Upper lobe of right lung (tissue), 1 donor: ENCODE measurements at regions not wholly inside any gene's neighbourhood (a gene's known extent, or its start where the extent isn't known, plus 50 kb on each side); places are given as distances from the start of the nearest gene placed in this dataset.

Experiments used
- ATAC-seq: fragments of 200-7000 bp; cut with Tn5 transposase; one replicate; pipeline ENCODE4 v1.9.1; 2020; ENCODE audit warnings: mild to moderate bottlenecking, moderate library complexity
- DNase-seq: peaks from one replicate; pipeline ENCODE4 v3.0.0-alpha.2; 2020
- H3K27ac ChIP-seq: fragments of 200-600 bp; one replicate; pipeline ENCODE4 v1.8.0; 2022
- H3K27me3 ChIP-seq: fragments of 200-600 bp; one replicate; pipeline ENCODE4 v1.8.0; 2022; ENCODE audit warnings: mild to moderate bottlenecking
- H3K36me3 ChIP-seq: fragments of 200-600 bp; one replicate; pipeline ENCODE4 v1.8.0; 2022
- H3K4me1 ChIP-seq: fragments of 200-600 bp; one replicate; pipeline ENCODE4 v1.8.0; 2022
- H3K4me3 ChIP-seq: fragments of 200-600 bp; one replicate; pipeline ENCODE4 v1.8.0; 2022; ENCODE audit warnings: mild to moderate bottlenecking
- H3K9me3 ChIP-seq: fragments of 200-600 bp; one replicate; pipeline ENCODE4 v1.8.0; 2022
- CTCF ChIP-seq: fragments of 200-600 bp; IDR thresholded peaks from one replicate; pipeline ENCODE4 v1.8.0; 2022; ENCODE audit warnings: antibody characterized with exemption
- intact Hi-C: fragments of 100-400 bp; cut with DNase I; formaldehyde crosslinking; loops from one replicate; pipeline ENCODE4 v1.11.0; 2022
- donor health status: DM: no; HTN: yes; CAD: no; lungs with severe emphysema.

GRCh38 chr12:107565551-107565950 is 120.0 kb upstream of the PWP1 start:
- no peak for ATAC-seq
- no peak for TF ChIP-seq CTCF
- Histone ChIP-seq H3K4me1 (no peaks in the 10 kb centered on the region), H3K27ac (no peak overlapping the region), H3K27me3 (no peaks in the 10 kb centered on the region), H3K9me3 (no peaks in the 10 kb centered on the region), H3K4me3 (no peak overlapping the region), H3K36me3 (no peaks in the 10 kb centered on the region)
- intact Hi-C loops, result no loop called here
- no peak for DNase-seq

- no peaks in the 10 kb centered on the region for H3K27me3 ChIP-seq
- intact Hi-C loops, result no loop called here
- no peaks in the 10 kb centered on the region for H3K4me1 ChIP-seq
- no peak overlapping the region for H3K27ac ChIP-seq
- H3K4me3 ChIP-seq, result no peak overlapping the region
- H3K36me3 ChIP-seq, result no peaks in the 10 kb centered on the region
- DNase-seq (no peak), ATAC-seq (no peak)
- H3K9me3 ChIP-seq, result no peaks in the 10 kb centered on the region
- TF ChIP-seq CTCF, result no peak
These were observed 117.6 kb upstream of the PWP1 start for GRCh38 chr12:107567876-107568619.

DNA sequence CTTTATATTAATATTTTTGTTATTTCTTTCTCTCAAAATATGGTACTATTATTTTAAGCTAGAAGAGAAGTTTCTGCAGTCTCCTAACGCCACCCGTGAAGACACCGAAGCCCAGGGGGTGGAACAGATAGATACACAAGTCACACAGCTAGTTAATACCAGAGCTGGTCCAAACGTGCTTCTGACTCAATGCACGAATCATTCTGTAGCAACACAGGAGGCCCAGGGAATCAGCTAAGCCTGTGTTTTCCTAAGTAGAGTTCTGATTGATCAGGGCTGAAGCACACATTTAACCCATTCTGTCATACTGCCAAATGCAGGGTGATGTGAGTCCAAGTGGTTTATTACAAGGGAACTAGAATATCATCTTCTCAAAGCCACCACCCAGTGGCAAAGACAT is 116.9 kb upstream of the PWP1 start:
- ATAC-seq (no peak), DNase-seq (no peak)
- H3K27ac ChIP-seq, result no peak overlapping the region
- no peaks in the 10 kb centered on the region for H3K4me1 ChIP-seq
- H3K4me3 ChIP-seq, result no peak overlapping the region
- no peaks in the 10 kb centered on the region for H3K27me3 ChIP-seq
- TF ChIP-seq CTCF, result no peak
- no peaks in the 10 kb centered on the region for H3K9me3 ChIP-seq
- H3K36me3 ChIP-seq, result no peaks in the 10 kb centered on the region
- intact Hi-C loops, result no loop called here

- intact Hi-C loops, result no loop called here
- no peak for TF ChIP-seq CTCF
- Histone ChIP-seq H3K4me3 (no peak overlapping the region), H3K27ac (no peak overlapping the region), H3K27me3 (no peaks in the 10 kb centered on the region), H3K36me3 (no peaks in the 10 kb centered on the region), H3K4me1 (no peaks in the 10 kb centered on the region), H3K9me3 (no peaks in the 10 kb centered on the region)
- no peak for DNase-seq
- no peak for ATAC-seq
These were observed 114.9 kb upstream of the PWP1 start for GRCh38 chr12:107570721-107571120.

DNA sequence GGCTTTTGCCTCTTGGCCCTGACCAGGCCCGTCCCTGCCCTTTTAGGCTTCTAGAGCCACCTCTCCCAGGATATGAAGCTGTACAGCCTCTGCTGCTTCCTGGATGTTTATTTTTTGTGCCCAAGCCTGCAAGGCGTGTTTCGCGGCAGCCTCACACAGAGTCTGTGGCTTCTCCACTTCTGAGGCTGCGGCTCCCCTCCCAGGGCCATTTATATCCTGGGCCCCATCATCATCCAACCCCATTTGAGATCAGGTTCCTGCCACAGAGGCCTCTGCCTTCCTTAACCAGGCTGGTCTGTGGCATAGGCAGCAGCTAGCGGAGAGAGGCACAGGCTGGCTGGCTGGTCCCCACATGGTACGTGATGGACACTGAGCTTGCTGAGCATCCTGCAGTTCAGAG is 114.1 kb upstream of the PWP1 start:
- no peaks in the 10 kb centered on the region for H3K36me3 ChIP-seq
- ATAC-seq (no peak), DNase-seq (no peak)
- TF ChIP-seq CTCF, result no peak
- H3K27ac ChIP-seq, result no peak overlapping the region
- no peak overlapping the region for H3K4me3 ChIP-seq
- no peaks in the 10 kb centered on the region for H3K4me1 ChIP-seq
- intact Hi-C loops, result no loop called here
- H3K27me3 ChIP-seq, result no peaks in the 10 kb centered on the region
- no peaks in the 10 kb centered on the region for H3K9me3 ChIP-seq

DNA sequence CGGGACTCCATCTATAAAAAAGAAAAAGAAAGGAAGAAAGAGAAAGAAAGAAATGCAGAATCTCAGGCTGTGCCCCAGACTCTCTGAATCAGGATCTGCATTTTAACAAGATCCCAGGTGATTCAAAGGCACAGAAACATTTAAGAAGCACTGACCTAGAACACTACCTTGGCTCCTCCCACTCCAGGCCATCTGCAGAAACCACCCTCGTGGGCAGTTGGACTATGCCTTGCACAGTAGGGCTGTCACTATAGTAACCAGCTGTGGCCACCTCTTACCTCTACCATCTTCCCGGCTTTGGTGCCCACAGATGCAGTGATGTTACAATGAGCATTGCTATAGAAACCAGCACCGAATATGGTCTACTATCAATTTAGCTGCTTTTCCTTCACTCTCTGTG is 110.9 kb upstream of the PWP1 start:
- Histone ChIP-seq H3K4me1 (no peaks in the 10 kb centered on the region), H3K4me3 (no peak overlapping the region), H3K27me3 (no peaks in the 10 kb centered on the region), H3K36me3 (no peaks in the 10 kb centered on the region), H3K9me3 (no peaks in the 10 kb centered on the region), H3K27ac (no peak overlapping the region)
- DNase-seq (no peak), ATAC-seq (no peak)
- TF ChIP-seq CTCF, result no peak
- intact Hi-C loops, result no loop called here
